Thymus (tissue), 11 donors: ENCODE measurements at regions not wholly inside any gene's neighbourhood (a gene's known extent, or its start where the extent isn't known, plus 50 kb on each side); places are given as distances from the start of the nearest gene placed in this dataset.

Experiments
- DNase-seq, 9 donors: peaks; one replicate each; pipeline ENCODE4 v3.0.0-alpha.2; 2013; ENCODE audit warnings: low spot score in 9 of 9, low read depth in 6 of 9, missing footprints in 1 of 9
- H3K27ac ChIP-seq, 2 donors: one replicate each; pipeline ENCODE4 v1.5.1; 2013; ENCODE audit warnings: control low read depth in 1 of 2, low read depth in 1 of 2, low read length in 1 of 2, mild to moderate bottlenecking in 1 of 2, moderate library complexity in 1 of 2
- H3K27me3 ChIP-seq, 2 donors: one replicate each; pipeline ENCODE4 v1.5.1; 2013; ENCODE audit warnings: low read length in 1 of 2; ENCODE audit not compliant: control insufficient read depth in 2 of 2, insufficient read depth in 1 of 2
- H3K36me3 ChIP-seq, 2 donors: one replicate each; pipeline ENCODE4 v1.5.1; 2013; ENCODE audit warnings: low read length in 1 of 2, mild to moderate bottlenecking in 1 of 2, moderate library complexity in 1 of 2; ENCODE audit not compliant: control insufficient read depth in 2 of 2, insufficient read depth in 2 of 2
- H3K4me1 ChIP-seq, 2 donors: one replicate each; pipeline ENCODE4 v1.5.1; 2013; ENCODE audit warnings: low read length in 2 of 2; ENCODE audit not compliant: control insufficient read depth in 2 of 2, insufficient read depth in 2 of 2
- H3K4me3 ChIP-seq, 2 donors: one replicate each; pipeline ENCODE4 v1.5.1; 2013; ENCODE audit warnings: low read length in 2 of 2, control low read depth in 1 of 2, mild to moderate bottlenecking in 1 of 2
- H3K9me3 ChIP-seq, 2 donors: one replicate each; pipeline ENCODE4 v1.5.1; 2013; ENCODE audit warnings: low read length in 1 of 2, mild to moderate bottlenecking in 1 of 2; ENCODE audit not compliant: control insufficient read depth in 2 of 2, insufficient read depth in 1 of 2
- WGBS: extraction: QIAGEN DNeasy Blood & Tissue Kit; methylation state at CpG from one replicate; pipeline ENCODE4 v1.1.7; 2013; 5-methylcytosine and 5-hydroxymethylcytosine counted together
- donor health status: healthy.

- Histone ChIP-seq H3K36me3 (no peaks in the 10 kb centered on the region), H3K27me3 (no peaks in the 10 kb centered on the region), H3K27ac (no peak overlapping the region), H3K4me3 (no peak overlapping the region), H3K4me1 (no peaks in the 10 kb centered on the region), H3K9me3 (no peaks in the 10 kb centered on the region)
- WGBS = 93% methylated on average over 7 of the region's 7 CpGs
- DNase-seq = no peak
Observed at GRCh38 chr5:61641748-61642565, 309.9 kb downstream of the ZSWIM6 start.

- no peaks in the 10 kb centered on the region for H3K27me3 ChIP-seq
- no peaks in the 10 kb centered on the region for H3K9me3 ChIP-seq
- H3K4me1 ChIP-seq = no peaks in the 10 kb centered on the region
- WGBS = 96% methylated on average over 6 of the region's 6 CpGs
- no peak overlapping the region for H3K4me3 ChIP-seq
- no peak for DNase-seq
- no peaks in the 10 kb centered on the region for H3K36me3 ChIP-seq
- H3K27ac ChIP-seq = no peak overlapping the region
Observed at GRCh38 chr5:61647672-61648071, 315.6 kb downstream of the ZSWIM6 start.

GRCh38 chr5:61649231-61649630 lies 317.2 kb downstream of the ZSWIM6 start:
- DNase-seq = no peak
- H3K9me3 ChIP-seq = no peaks in the 10 kb centered on the region
- 95% methylated on average over 4 of the region's 4 CpGs for WGBS
- no peak overlapping the region for H3K4me3 ChIP-seq
- no peaks in the 10 kb centered on the region for H3K4me1 ChIP-seq
- H3K36me3 ChIP-seq = no peaks in the 10 kb centered on the region
- H3K27me3 ChIP-seq = no peaks in the 10 kb centered on the region
- H3K27ac ChIP-seq = no peak overlapping the region

- WGBS = 96% methylated on average over 5 of the region's 5 CpGs
- DNase-seq = no peak
- H3K27ac ChIP-seq = no peak overlapping the region
Observed at GRCh38 chr5:61649971-61650370, 317.9 kb downstream of the ZSWIM6 start.

GRCh38 chr5:61650661-61651060 lies 318.6 kb downstream of the ZSWIM6 start:
- Histone ChIP-seq H3K4me3 (no peak overlapping the region), H3K36me3 (no peaks in the 10 kb centered on the region), H3K27ac (no peak overlapping the region), H3K27me3 (no peaks in the 10 kb centered on the region), H3K4me1 (no peaks in the 10 kb centered on the region), H3K9me3 (no peaks in the 10 kb centered on the region)
- 94% methylated on average over 2 of the region's 2 CpGs for WGBS
- no peak for DNase-seq

More at GRCh38 chr5:61649971-61650370, 317.9 kb downstream of the ZSWIM6 start:
- Histone ChIP-seq H3K4me1 (no peaks in the 10 kb centered on the region), H3K36me3 (no peaks in the 10 kb centered on the region), H3K4me3 (no peak overlapping the region), H3K27me3 (no peaks in the 10 kb centered on the region), H3K9me3 (no peaks in the 10 kb centered on the region)

- no peak overlapping the region for H3K4me3 ChIP-seq
- no peaks in the 10 kb centered on the region for H3K4me1 ChIP-seq
- no peak overlapping the region for H3K27ac ChIP-seq
- 96% methylated on average over 2 of the region's 2 CpGs for WGBS
- no peaks in the 10 kb centered on the region for H3K36me3 ChIP-seq
- no peaks in the 10 kb centered on the region for H3K9me3 ChIP-seq
- H3K27me3 ChIP-seq = no peaks in the 10 kb centered on the region
- no peak for DNase-seq
Observed at GRCh38 chr5:61651195-61651594, 319.1 kb downstream of the ZSWIM6 start.

GRCh38 chr5:61652916-61653315 lies 320.9 kb downstream of the ZSWIM6 start:
- no peak overlapping the region for H3K27ac ChIP-seq
- H3K36me3 ChIP-seq = no peaks in the 10 kb centered on the region
- H3K4me1 ChIP-seq = no peaks in the 10 kb centered on the region
- H3K9me3 ChIP-seq = no peaks in the 10 kb centered on the region
- no peak for DNase-seq
- H3K4me3 ChIP-seq = no peak overlapping the region
- no peaks in the 10 kb centered on the region for H3K27me3 ChIP-seq

- no peak overlapping the region for H3K27ac ChIP-seq
- H3K36me3 ChIP-seq = no peaks in the 10 kb centered on the region
- no peaks in the 10 kb centered on the region for H3K27me3 ChIP-seq
- no peaks in the 10 kb centered on the region for H3K9me3 ChIP-seq
- WGBS = 95% methylated on average over 7 of the region's 7 CpGs
- DNase-seq = no peak
- H3K4me3 ChIP-seq = no peak overlapping the region
- H3K4me1 ChIP-seq = no peaks in the 10 kb centered on the region
Observed at GRCh38 chr5:61653807-61654580, 321.9 kb downstream of the ZSWIM6 start.

- Histone ChIP-seq H3K9me3 (no peaks in the 10 kb centered on the region), H3K4me3 (no peak overlapping the region), H3K4me1 (no peaks in the 10 kb centered on the region), H3K27ac (no peak overlapping the region), H3K36me3 (no peaks in the 10 kb centered on the region), H3K27me3 (no peaks in the 10 kb centered on the region)
- 98% methylated on average over 2 of the region's 2 CpGs for WGBS
- no peak for DNase-seq
Observed at GRCh38 chr5:61654876-61655275, 322.8 kb downstream of the ZSWIM6 start.
